ENCODE measurements at regions not wholly inside any gene's neighbourhood (a gene's known extent, or its start where the extent isn't known, plus 50 kb on each side); places are given as distances from the start of the nearest gene placed in this dataset.

DNA sequence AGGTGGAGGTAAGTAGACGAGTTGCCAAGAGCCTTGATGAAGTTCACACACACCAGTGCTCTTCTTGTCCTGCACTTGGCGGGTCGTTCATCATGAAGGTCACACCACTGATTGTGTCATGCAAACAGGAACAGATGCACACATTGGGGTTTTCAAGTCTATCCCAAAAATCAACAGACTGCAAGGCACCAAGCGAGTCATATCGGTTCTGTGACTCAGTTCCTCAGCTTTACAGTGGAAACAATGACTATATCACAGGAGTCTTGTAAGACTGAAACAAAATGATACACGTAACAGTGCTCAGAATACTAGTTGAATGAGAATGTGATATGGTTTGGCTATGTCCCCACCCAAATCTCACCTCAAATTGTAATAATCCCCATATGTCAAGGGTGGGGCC is 526.9 kb upstream of the ID2 start:
- DNase-seq = peak in 1 of 3 donors; percentile 54

DNA sequence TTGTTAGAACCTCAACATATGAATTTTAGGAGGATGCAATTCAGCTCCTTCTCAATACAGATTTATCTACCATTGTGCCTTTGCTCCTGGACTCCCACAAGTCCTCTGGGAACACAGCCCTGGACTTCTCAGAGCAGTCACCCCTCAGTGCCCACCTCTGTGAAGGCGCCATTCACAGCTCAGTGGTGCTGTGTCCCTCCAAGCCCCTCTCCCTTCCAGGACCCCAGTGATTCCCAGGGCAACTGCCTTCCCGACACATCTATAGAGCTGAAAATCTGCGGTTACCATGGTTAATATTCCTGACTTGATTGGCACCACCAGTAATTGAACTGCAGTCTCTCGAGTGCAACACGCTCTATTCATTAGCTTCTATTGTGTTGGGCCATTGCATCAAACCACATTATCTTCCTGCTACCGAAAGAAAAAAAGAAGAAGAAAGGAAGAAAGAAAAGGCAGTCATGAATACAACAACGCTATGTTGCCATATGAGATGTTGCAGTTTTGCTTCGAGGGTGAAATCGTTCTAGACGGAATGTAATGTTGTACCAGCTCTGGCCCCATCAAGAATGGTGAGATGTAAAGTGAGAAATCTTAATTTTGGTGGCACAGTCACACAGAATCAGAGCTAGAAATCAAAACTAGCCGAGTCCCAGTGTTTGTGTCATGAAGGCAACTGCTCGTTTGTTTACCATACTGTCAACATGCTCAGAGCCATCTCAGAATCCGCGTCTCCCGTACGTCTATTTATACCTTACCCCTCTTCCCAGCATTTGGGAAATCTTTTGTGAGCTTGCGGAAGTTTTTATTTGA is 524.0 kb upstream of the ID2 start:
- DNase-seq = no peak

DNA sequence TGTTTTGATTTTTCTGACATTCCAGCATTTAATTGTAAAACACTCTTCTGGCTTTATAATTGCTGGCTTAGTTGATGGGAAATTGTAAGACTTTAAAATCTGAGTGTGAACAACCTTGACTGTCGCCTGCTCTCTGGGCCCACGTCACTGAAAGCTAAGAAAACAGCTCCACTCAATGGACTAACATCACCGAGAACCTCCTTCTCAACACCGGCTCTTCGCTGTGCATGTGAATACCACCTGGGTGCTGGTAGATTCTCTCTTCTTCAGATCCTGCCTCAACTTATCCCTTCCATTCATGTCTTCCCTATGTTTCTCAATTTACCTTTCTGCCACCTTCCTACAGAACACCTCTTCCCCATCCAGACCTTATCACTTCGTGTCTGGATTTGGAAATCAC is 523.1 kb upstream of the ID2 start:
- DNase-seq = no peak

DNA sequence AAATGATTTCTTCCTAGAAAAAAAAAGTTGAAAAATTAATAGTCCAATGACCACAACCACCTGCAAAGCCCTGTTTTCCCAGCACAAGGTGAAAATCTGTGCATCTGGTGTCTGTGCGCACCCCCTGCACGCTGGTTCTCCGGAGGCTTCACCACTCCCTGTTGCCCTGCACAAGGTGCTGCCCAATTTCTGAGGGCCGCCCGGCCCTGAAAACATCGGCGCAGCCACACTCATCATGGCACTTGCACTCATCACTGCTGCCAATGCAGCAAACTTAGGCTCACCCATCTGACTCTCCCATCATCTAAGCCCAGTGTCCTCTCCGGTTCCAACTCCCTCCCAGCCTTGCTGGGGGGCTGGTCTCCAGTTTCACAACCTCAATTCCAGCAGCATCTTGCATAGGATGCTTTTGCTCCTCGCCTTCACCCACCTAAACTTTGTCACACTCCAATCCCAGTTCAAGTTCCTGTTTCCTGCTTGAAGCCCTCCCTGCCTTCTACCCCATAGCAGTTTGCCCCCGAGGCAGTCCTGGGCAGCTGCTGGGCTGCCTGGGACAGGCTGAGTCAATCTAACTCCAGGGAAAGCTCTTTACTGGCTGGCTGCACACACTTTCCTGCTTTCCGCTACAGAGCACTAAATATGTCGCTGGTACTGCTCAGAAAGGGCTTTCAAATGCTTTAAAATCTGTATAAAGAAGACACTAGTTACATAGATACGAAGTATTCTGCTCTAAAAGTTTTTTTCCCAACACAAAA is 522.5 kb upstream of the ID2 start:
- DNase-seq = no peak

DNA sequence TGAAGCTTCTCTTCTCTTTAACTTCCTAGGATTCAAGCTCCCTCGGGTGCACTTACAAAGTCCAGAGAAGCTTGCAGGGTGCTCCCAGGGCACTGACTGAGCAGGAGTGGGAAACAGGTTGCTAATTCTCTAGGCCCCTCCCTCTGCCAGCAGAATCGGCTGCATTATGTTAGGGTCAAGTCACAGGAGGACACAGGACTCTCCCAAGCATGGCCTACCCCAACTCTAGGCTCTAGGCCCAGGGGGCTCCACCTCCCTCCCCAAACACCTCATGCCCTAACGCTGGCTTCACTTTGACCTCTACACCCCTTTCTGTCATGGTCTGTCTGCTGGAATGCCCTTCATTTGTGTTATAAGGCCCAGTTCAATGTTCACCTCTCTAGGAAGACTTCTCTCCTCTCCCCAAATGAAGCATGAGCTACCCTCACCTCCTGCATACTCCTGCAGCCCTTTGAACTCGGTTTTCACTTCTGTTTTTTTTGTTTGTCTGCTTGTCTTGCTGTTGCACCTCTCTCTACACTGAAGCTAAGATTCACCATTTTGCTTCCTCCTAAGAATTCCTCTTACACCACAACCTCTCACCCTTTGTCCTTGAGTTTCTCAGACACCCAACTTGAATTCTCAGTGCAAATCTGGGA is 521.8 kb upstream of the ID2 start:
- no peak for DNase-seq

DNA sequence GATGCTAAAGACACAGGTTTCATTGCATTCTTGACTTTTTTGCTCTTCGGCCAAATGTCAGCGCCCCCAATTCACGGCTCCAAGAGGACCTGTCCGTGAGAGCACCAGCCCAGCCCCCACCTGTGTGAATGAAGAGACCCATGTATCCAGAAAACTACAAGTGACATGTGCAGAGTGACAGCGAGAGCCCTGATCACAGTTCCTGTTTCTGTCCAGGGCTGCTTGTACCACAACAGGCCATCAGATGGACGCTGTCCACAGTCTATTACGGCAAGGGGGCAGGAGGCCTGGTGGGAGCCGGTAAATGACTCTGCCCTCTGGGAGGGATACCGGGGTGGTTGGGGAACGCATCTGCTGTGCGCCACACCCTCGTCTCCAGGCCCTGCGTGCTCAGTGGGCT is 520.9 kb upstream of the ID2 start:
- no peak for DNase-seq

DNA sequence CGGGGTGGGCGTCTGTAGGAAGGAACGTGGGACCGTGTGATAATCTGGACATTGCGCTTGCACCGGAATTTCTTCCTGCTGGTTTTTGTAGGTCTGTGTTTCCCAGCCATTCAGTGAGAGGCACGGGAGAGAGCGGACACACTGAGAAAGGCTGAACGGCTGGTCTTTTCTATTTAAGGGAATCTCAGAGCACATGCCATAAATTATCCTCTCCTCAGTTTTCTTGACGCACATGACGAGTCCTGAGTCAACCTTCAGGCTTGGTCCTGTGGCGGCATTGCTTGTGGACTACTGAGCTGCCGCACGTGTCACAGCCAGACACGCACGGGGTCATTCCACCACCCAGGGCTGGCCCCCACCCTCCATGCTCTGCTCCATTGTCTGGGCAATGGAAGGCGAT is 519.3 kb upstream of the ID2 start:
- DNase-seq = peak in 1 of 3 donors; percentile 67

DNA sequence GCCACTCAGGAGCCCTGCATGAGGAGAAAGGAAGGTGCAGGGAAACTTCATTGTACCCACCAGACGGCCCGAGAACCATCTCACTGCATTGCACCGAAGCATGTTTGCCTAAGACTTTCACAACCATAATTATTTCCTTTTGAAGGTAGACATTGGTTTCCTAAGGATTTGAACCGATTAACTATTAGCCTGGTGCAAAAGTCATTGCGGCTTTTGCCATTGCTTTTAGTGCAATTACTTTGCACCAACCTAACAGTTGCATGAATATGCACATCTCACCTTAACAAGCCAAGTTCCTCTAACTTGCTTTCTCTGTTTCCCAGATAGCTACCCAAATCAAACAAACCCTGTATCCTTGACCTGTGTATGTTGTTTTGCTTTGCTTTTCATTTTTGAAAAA is 516.3 kb upstream of the ID2 start:
- no peak for DNase-seq

DNA sequence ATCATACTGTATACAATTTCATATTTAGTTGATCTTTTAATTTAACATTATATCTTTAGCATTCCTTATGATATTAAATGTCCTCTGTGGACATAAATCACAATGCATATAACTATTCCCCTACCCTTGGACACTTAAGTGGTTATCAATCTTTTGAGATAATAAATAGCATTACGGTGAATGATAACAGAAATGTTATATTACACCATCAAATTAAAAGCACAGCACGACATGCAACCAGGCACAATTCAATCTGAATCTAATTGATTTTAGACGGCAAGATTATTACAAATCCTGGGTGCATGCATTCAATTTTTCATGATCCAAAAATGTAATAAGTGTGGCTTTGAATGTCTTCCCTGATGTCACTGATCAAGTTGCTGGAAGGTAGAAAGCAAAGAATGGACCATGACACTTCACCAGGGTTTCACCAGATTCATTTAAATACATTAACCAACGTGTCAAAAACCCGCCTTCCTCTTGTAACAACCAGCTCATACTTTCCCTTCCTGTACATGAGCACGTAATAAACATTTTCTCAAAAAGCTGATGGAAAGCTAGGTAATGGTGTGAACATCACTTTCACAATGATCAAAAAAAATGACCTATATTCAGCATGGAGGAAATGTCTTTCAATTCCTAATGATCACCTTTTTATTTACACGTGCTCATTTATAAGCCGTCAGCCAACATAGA is 513.7 kb upstream of the ID2 start:
- no peak for DNase-seq

DNA sequence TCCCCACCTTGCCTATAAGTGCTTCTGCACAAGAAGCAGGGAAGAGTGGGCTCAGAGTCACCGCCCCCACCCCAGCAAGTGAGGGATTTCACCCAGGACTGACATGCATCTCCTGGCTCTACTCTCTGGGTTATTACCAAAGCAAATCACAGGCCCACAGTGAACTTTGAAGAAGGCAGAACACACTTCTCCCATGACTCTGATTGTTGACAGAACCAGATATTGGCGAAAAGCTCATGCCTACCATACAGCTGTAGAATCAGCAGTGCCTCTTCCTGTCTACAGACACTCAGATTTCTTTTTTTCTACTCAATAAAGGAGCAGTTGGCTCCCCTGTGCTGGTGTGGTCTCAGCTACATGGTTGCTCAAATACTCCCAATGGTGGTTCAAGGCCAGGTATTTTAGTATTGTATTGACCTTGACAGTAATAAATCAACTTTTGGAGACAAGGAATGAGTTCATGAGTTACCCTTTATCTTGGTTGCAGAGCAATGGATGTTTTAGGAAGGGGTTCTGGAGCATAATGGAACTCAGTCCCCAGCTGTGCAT is 512.9 kb upstream of the ID2 start:
- no peak for DNase-seq

DNA sequence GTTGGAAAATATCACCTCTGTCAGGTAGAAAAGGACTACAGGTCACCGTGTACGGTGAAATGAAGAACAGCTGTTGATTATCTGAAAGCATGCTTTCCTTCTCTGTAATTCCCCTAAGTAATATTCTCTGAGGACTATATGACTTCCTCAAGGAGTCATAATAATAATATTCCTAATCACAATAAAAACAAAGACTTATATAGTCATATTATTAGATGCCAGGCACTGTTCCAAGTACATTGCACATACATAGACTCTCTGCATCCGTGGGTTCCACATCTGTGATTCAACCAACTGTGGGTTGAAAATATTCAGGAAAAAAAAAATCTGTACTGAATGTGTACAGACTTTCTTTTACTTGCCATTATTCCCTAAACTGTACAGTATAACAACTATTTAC is 512.4 kb upstream of the ID2 start:
- peak in 1 of 3 donors; percentile 92 for DNase-seq

DNA sequence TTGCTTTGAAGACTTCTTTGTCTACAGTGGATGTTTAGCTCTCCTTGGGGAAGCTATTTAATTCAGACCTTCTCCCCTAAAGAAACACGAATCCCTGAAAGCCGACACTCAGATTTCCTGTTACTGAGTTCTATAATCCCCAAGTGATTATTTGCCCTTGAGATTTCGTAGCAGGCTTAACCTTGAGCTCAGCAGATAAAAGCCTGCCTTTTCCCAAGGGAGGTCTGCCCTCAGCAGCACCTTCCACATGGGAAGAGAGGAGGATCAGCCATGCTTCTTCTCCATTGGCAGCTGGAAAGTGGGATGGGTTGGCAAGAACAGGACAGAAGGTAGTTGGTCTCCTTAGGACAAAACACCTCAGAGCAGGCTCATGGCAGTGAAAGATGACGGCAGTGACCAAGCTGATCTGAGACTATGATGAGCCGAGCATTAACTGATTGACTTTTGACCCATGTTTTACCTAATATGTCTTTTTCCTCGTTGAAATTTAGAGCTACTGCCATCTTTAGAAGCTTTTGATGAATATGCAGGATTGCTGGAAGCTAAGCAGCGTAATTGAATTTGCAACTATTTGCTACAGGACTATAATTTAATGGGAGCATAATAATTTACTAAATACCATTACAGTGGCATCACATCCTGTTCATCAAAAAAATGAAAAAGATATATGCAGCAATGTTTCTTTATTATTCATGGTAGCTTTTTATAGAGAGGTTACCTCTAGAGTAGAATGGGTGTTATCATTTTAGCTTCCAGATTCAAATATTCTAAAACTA is 511.1 kb upstream of the ID2 start:
- no peak for DNase-seq

DNA sequence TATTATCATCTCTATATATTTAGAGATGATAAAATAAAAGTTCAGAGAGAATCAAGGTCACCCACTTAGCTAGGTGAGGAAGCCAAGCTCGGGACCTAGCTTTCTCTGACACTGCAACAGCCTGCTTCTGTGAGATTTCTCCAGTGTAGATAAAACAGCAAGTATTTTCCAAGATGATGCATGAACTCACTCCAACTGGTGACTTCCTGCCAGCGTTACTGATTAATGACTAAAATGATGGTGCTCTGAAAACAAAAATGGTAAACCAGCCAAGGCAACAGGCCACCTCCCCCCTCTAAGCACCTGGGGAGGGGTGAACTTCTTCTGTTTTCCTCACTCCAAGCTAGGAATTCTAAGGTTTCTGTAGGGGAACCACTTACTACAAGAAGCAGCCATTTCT is 510.2 kb upstream of the ID2 start:
- DNase-seq = peak in 1 of 3 donors; percentile 36

DNA sequence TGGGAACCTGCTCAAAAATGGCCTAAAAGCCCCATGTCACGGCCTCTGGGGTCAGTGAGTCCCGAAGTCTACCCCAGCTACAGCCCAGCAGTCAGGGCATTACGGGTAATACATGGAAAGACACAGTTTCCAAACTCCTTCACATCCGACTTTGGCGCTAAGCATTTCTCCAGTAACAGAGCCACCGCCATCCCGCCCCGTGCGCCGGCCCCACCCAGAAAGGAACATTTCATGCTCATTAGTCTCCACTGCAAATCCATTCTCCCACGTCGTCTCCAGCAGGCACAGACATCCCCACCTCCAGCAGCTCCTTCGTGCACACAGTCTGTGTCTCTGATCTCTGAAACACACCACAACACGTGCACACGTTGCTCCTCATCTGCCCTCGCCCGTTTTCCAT is 509.2 kb upstream of the ID2 start:
- no peak for DNase-seq

DNA sequence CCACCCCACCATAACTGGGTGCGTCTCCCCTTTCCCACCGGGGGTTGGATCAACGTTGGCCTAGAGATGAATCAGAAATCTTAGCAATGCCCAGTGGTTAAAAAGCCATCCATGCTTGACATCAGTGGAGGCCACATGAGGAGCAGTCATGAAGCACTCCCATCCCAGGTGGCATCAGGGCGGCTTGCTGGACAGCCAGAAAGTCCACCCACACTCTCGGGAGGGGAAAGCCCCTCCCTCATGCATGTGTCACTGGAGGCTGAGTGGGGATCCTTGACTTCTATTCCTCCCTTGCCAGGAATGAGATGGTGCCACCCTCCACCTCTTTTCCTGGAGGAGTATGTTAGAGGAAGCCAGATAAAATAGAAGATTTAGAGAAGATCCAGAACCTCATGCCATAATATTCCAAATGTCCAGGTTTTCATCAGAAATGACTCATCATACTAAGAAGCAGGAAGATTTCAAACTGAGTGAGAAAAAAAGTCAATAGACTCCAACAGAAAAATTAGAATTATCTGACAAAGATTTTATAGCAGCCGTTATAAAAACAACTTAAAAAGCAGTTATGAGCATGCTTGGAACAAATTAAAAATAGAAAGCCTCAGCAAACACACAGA is 507.1 kb upstream of the ID2 start:
- DNase-seq = no peak

DNA sequence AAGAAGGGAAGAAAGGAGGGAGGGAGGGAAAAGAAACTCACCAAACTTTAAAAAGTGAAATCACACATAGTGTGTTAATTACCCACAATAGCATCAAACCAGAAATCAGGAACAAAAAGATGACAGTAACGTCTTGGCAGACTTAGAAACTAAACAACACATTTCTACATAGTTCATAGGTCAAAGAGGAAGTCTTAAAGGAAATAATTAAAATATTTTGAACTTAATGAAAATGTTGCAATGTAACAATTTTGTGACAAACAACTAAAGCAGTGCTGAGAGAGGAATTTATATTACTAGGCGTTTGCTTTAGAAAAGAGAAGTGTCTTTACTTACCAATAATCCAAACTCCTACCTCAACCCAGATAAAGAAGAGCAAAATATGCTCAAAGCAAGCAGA is 505.0 kb upstream of the ID2 start:
- DNase-seq = no peak

DNA sequence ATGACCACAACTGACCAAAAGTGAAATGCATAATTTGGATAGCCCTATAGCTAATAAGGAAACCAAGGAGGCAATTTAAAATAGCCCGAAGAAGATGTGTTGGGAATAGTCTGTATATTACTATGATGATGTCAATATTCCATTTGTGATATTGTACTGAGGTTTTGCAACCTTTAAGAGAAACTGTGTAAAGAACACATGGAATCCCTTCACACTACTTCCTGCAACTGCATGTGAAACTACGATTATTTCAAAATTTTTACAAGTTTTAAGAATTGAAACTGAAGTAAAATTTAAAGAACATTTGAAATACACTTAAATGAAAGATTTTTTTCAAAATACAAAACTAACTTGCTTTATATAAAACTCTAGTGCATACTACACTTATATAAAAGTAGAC is 504.3 kb upstream of the ID2 start:
- no peak for DNase-seq

DNA sequence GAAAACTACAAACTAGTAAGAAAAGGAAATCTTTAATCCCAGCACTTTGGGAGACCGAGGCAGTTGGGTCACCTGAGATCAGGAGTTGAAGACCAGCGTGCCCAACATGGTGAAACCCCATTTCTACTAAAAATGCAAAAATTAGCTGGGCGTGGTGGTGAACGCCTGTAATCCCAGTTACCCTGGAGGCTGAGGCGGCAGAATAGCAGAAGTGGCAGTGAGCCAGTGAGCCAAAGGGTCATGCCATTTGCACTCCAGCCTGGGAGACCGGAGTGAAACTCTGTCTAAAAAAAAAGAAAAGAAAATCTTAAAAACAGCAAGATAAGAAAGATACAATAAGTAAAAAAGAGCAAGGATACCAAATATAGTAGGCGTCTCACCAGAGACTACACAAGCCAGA is 502.9 kb upstream of the ID2 start:
- no peak for DNase-seq

DNA sequence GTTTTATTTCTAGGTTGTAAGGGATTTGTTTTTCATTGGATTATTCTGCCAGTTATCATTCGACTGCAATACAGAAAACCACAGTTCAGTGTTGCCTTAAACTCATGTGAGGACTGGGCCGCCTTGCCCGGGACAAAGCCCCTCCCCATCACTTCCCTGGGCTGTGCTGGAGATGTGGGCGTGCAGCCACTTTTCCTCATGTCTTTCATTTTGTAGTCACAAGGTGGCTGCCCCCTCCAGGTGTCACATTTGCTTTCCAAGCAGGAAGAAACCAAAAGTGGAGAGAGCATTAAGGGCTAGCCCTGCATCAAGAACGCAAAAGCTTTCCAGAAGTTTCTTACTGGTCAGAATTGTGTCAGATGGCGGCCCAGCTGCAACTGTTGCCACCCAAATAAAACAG is 492.5 kb upstream of the ID2 start:
- no peak for DNase-seq

DNA sequence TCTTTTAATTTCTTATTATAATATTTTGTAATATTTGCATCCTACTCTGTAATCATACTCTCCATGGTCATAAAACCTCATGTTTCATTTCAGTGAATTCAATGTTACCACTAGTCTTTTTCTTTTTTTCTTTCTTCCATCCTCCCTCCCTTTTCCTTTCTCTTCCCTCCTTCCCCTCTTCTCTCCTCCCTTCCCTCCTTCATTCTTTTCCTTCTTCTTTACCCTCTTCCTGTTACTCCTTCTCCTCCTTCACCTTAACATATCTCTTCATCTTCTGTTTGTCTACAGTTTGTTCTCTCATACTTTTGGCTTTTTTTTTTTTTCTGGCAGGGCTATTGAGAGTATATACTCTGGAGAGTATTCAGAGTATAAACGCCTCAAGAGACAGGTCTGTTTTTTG is 491.6 kb upstream of the ID2 start:
- no peak for DNase-seq

DNA sequence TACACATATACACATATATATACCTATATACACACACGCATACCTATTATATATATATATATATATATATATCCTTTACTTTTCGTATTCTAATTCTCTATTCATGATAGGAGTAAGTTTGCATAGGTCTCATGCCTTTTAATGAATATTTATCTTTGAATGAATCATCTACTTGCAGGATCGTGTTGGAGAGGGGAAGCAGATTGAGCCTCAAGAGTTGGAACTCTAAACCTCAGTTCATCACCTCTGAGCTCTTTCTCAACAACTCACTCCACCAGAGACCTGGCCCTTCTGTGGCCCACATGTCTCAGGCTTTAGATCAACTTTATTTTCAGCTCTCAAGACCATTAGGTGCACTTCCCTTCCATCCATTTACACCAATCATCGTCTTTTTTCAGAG is 490.4 kb upstream of the ID2 start:
- no peak for DNase-seq
